BE2C (cell line): ENCODE measurements at regions not wholly inside any gene's neighbourhood (a gene's known extent, or its start where the extent isn't known, plus 50 kb on each side); places are given as distances from the start of the nearest gene placed in this dataset.

Experiments used
- DNase-seq: peaks from one replicate; pipeline ENCODE4 v3.0.0-alpha.2; 2020
- H3K27me3 ChIP-seq: fragments of 250-450 bp; sonication (Bioruptor Pico); 2 replicates; pipeline ENCODE4 v1.5.1; 2020; ENCODE audit warnings: mild to moderate bottlenecking
- H3K36me3 ChIP-seq: fragments of 250-450 bp; sonication (Bioruptor Pico); 2 replicates; pipeline ENCODE4 v1.5.1; 2020; ENCODE audit warnings: mild to moderate bottlenecking
- H3K4me1 ChIP-seq: fragments of 250-450 bp; sonication (Bioruptor Pico); 2 replicates; pipeline ENCODE4 v1.5.1; 2020
- H3K4me3 ChIP-seq: 2 replicates; pipeline ENCODE4 v1.5.1; 2011; ENCODE audit warnings: low read depth, low read length
- H3K9me3 ChIP-seq: fragments of 250-450 bp; sonication (Bioruptor Pico); 2 replicates; pipeline ENCODE4 v1.5.1; 2020
- TF ChIP-seq, protein P1 (sequence below): IDR thresholded peaks from 2 replicates; pipeline ENCODE4 v1.5.1; 2012; ENCODE audit warnings: mild to moderate bottlenecking, low read depth, low read length

DNA sequence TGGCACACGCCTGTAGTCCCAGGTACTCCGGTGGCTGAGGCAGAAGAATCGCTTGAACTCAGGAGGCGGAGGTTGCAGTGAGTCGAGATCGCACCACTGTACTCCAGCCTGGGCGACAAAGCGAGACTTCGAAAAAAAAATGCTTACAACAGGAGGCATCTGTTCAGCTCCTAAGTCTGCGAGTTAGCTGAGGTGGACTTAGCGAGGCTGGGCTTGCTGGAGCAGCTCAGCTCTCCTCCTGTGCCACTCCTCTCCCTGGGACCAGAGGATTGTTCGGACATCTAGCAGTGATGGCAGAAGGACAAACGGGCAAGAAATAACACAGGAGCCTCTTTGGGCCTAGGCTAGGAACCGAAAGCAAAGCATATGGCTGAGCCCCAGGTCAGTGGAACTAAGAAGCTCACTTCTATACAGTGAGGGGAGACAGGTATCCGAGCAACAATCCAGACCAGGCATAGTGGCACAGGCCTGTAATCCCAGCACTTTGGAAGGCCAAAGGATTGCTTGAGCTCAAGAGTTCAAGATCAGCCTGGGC lies 260.1 kb downstream of the GLI2 start:
- no peak for DNase-seq
- Histone ChIP-seq H3K36me3 (no peaks in the 10 kb centered on the region), H3K27me3 (no peaks in the 10 kb centered on the region), H3K9me3 (no peaks in the 10 kb centered on the region), H3K4me1 (no peaks in the 10 kb centered on the region), H3K4me3 (no peak overlapping the region)
- TF ChIP-seq, protein P1, sequence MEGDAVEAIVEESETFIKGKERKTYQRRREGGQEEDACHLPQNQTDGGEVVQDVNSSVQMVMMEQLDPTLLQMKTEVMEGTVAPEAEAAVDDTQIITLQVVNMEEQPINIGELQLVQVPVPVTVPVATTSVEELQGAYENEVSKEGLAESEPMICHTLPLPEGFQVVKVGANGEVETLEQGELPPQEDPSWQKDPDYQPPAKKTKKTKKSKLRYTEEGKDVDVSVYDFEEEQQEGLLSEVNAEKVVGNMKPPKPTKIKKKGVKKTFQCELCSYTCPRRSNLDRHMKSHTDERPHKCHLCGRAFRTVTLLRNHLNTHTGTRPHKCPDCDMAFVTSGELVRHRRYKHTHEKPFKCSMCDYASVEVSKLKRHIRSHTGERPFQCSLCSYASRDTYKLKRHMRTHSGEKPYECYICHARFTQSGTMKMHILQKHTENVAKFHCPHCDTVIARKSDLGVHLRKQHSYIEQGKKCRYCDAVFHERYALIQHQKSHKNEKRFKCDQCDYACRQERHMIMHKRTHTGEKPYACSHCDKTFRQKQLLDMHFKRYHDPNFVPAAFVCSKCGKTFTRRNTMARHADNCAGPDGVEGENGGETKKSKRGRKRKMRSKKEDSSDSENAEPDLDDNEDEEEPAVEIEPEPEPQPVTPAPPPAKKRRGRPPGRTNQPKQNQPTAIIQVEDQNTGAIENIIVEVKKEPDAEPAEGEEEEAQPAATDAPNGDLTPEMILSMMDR = no peak

DNA sequence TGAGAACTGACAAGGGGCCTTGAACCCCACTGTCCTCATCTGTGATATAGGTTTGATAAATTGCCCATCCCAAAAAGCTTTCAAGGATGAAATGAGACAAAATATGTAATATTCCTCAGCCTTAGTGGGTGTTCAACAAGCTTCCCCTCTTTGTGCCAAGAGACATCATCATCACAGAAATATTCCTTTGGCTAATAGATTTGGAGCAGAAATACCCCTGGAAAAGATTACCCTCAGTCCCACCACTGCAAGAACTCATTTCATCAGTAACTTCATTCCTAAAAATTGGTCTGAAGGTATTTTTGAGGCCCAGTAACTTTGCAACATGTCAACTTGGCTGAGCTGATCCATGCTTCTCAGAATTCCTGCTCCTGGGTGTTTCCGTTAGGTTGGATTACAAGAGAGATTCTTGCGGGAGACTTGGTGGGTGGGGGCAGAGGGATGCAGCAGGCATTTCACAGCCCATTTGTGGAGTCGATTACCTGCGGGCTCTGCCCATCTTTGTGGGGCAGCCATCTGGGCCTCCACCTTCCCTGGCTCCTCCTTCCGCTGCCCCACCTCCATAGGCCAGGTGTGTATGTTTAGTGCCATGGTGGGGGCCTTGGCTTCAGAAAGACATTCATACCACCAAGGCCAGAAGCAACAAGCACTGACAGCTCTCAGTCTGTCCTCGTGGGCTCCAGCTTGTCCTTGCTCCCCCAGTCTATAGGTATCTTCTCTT lies 263.9 kb downstream of the GLI2 start:
- Histone ChIP-seq H3K27me3 (no peaks in the 10 kb centered on the region), H3K4me1 (no peaks in the 10 kb centered on the region), H3K9me3 (no peaks in the 10 kb centered on the region), H3K36me3 (no peaks in the 10 kb centered on the region), H3K4me3 (no peak overlapping the region)
- no peak for DNase-seq
- TF ChIP-seq, protein P1 = no peak

DNA sequence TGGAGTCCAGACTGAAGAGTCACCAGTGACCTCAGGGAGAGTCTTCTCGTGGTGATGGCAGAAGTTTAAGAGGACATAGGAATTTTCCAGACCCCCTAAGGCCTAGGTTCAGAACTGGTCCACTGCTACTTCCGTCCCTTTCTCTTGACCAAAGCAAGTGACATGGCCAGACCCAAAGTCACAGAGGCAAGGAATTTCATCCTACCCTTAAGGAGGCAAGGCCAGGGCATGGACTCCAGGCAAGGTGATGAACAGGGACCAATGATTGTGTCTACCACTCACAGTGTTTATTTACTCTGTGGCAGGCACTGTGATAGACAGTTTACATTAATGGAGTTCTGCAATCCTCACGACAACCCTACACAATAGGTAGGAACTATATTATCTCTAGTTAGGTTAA lies 265.1 kb downstream of the GLI2 start:
- H3K4me3 ChIP-seq = no peak overlapping the region
- no peaks in the 10 kb centered on the region for H3K36me3 ChIP-seq
- no peak for DNase-seq
- H3K9me3 ChIP-seq = no peaks in the 10 kb centered on the region
- TF ChIP-seq, protein P1 = no peak
- H3K4me1 ChIP-seq = no peaks in the 10 kb centered on the region
- H3K27me3 ChIP-seq = no peaks in the 10 kb centered on the region

DNA sequence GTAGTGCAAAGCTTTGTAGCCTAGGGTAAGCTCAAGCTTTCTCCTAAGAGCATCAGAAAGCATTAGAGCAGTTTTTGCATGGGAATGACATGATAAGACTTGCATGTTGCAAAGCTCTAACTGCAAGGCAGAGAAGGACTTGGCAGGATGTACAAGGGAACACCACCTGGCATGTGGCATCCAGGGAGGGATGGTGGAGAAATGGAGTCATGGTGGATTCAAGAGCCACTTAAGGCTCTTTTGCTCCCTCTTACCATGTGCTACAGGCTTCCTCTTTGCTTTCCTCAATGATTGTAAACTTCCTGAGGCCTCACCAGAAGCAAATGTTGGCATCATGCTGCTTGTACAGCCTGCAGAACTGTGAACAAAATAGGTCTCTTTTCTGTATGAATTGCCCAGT lies 266.0 kb downstream of the GLI2 start:
- TF ChIP-seq, protein P1 = no peak
- Histone ChIP-seq H3K9me3 (no peaks in the 10 kb centered on the region), H3K27me3 (no peaks in the 10 kb centered on the region), H3K4me1 (no peaks in the 10 kb centered on the region), H3K36me3 (no peaks in the 10 kb centered on the region), H3K4me3 (no peak overlapping the region)
- DNase-seq = no peak

DNA sequence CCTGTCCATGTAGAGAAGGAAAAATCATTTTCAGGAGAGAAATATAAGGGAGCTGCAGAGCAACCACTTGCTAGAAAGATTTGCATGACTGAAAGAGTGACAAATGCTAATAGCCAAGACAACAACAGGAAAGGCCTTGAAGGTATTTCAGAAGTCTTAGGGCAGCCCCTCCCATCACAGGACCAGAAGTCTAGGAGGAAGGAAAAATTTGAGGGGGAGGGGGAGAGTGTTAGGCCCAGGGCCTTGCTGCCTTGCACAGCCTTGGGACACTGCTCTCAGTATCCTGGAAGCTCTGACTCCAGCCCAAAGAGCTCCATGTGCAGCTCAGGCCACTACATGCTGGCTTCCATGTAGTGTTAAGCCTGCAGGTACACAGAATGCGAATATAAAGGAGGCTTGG lies 266.9 kb downstream of the GLI2 start:
- no peaks in the 10 kb centered on the region for H3K36me3 ChIP-seq
- DNase-seq = no peak
- no peak overlapping the region for H3K4me3 ChIP-seq
- H3K9me3 ChIP-seq = no peaks in the 10 kb centered on the region
- TF ChIP-seq, protein P1 = no peak
- no peaks in the 10 kb centered on the region for H3K4me1 ChIP-seq
- H3K27me3 ChIP-seq = no peaks in the 10 kb centered on the region

DNA sequence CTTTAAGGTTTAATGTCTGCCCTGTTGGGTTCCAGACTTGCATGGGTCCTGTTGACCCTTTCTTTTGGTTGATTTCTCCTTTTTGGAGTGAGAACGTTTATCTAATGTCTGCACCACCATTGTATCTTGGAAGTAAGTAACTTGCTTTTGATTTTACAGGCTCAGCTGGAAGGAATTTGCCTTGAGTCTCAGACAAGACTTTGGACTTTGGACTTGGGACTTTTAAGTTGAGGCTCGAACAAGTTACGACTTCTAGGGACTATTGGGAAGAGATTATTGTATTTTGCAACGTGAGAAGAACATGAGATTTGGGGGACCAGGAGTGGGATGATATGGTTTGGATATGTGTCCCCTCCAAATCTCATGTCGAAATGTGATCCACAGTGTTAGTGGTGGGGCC lies 267.7 kb downstream of the GLI2 start:
- H3K27me3 ChIP-seq = no peaks in the 10 kb centered on the region
- no peaks in the 10 kb centered on the region for H3K36me3 ChIP-seq
- no peak overlapping the region for H3K4me3 ChIP-seq
- H3K4me1 ChIP-seq = no peaks in the 10 kb centered on the region
- no peak for DNase-seq
- no peaks in the 10 kb centered on the region for H3K9me3 ChIP-seq
- TF ChIP-seq, protein P1 = no peak
